ENCODE measurements at regions not wholly inside any gene's neighbourhood (a gene's known extent, or its start where the extent isn't known, plus 50 kb on each side); places are given as distances from the start of the nearest gene placed in this dataset.

DNA sequence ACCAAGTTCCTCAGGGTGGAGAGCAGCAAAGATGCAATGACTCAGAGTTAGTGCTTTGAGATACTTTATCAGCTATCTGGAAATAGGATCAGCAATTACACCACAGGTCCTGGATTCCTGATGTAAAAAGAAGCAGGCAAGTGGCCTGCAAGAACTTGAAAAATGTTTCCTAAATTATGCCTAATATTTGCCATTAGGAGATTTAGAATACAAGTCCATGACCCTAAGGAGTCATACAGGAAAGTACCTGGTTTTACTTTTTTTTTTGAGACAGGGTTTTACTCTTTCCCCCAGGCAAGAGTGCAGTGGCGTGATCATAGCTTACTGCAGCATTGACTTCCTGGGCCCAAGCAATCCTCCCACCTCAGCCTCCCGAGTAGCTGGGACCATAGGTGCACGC is 78.8 kb upstream of the CRBN start:
- Mint-ChIP-seq H3K9me3 (no peaks in the 10 kb centered on the region), H3K27me3 (no peaks in the 10 kb centered on the region), H3K4me1 (no peaks in the 10 kb centered on the region), H3K27ac (no peak overlapping the region), H3K4me3 (no peak overlapping the region), H3K36me3 (ENCODE audit: low read depth) (no peaks in the 10 kb centered on the region)
- TF ChIP-seq, protein P1, sequence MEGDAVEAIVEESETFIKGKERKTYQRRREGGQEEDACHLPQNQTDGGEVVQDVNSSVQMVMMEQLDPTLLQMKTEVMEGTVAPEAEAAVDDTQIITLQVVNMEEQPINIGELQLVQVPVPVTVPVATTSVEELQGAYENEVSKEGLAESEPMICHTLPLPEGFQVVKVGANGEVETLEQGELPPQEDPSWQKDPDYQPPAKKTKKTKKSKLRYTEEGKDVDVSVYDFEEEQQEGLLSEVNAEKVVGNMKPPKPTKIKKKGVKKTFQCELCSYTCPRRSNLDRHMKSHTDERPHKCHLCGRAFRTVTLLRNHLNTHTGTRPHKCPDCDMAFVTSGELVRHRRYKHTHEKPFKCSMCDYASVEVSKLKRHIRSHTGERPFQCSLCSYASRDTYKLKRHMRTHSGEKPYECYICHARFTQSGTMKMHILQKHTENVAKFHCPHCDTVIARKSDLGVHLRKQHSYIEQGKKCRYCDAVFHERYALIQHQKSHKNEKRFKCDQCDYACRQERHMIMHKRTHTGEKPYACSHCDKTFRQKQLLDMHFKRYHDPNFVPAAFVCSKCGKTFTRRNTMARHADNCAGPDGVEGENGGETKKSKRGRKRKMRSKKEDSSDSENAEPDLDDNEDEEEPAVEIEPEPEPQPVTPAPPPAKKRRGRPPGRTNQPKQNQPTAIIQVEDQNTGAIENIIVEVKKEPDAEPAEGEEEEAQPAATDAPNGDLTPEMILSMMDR (IDR thresholded peaks at IDR 0.05), result no peak
- ATAC-seq (ENCODE audit: low read depth), result no peak
- CTCF ChIA-PET, result no interaction called here
- intact Hi-C loops (cut with micrococcal nuclease), result no loop called here
- POLR2A ChIA-PET, result no interaction called here
- DNase-seq, result no peak

DNA sequence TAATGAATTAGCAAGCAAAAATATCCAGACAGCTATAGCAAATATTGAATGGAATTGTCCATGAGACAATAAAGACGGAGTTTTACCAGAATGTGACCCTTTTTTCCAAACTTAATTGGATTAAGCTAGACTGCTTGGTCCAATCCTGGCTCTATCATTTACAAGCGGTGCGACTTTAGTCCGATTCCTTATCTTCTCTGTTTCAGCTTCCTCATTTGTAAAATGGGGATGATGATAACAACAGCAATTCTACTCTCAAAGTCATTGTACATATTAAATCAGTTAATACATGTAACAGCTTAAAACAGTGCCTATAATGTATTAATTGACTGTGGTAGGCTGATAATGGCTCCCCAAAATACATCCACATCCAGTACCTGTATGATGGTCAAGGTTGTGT is 62.1 kb upstream of the CRBN start:
- Mint-ChIP-seq H3K9me3 (no peaks in the 10 kb centered on the region), H3K4me1 (no peaks in the 10 kb centered on the region), H3K4me3 (no peak overlapping the region), H3K27me3 (peaks cover 2% of the 10 kb centered on the region), H3K27ac (no peak overlapping the region), H3K36me3 (ENCODE audit: low read depth) (no peaks in the 10 kb centered on the region)
- ATAC-seq (ENCODE audit: low read depth), result no peak
- TF ChIP-seq, protein P1 (IDR thresholded peaks at IDR 0.05), result no peak
- ChIA-PET CTCF (no interaction called here), POLR2A (no interaction called here)
- intact Hi-C loops (cut with micrococcal nuclease), result no loop called here
- no peak for DNase-seq

GRCh38 chr3:3240986-3241385 is 61.5 kb upstream of the CRBN start:
- ATAC-seq (ENCODE audit: low read depth), result no peak
- POLR2A ChIA-PET, result no interaction called here
- Mint-ChIP-seq H3K27me3 (no peaks in the 10 kb centered on the region), H3K36me3 (ENCODE audit: low read depth) (no peaks in the 10 kb centered on the region), H3K9me3 (no peaks in the 10 kb centered on the region), H3K27ac (no peak overlapping the region), H3K4me3 (no peak overlapping the region), H3K4me1 (no peaks in the 10 kb centered on the region)
- TF ChIP-seq, protein P1 (IDR thresholded peaks at IDR 0.05), result no peak
- intact Hi-C loops (cut with micrococcal nuclease), result no loop called here
- CTCF ChIA-PET, result no interaction called here
- DNase-seq, result no peak

GRCh38 chr3:3237979-3238378 is 58.5 kb upstream of the CRBN start:
- DNase-seq (no peak), ATAC-seq (ENCODE audit: low read depth) (no peak)
- Mint-ChIP-seq H3K27ac (no peak overlapping the region), H3K9me3 (no peaks in the 10 kb centered on the region), H3K4me1 (no peaks in the 10 kb centered on the region), H3K36me3 (ENCODE audit: low read depth) (no peaks in the 10 kb centered on the region), H3K27me3 (no peaks in the 10 kb centered on the region), H3K4me3 (no peak overlapping the region)
- POLR2A ChIA-PET, result no interaction called here
- CTCF ChIA-PET, result no interaction called here
- TF ChIP-seq, protein P1 (IDR thresholded peaks at IDR 0.05), result no peak
- intact Hi-C loops (cut with micrococcal nuclease), result no loop called here

GRCh38 chr3:3232251-3232650 is 52.8 kb upstream of the CRBN start:
- ATAC-seq (ENCODE audit: low read depth) (no peak), DNase-seq (no peak)
- Mint-ChIP-seq H3K4me1 (no peaks in the 10 kb centered on the region), H3K36me3 (ENCODE audit: low read depth) (no peaks in the 10 kb centered on the region), H3K4me3 (no peak overlapping the region), H3K9me3 (peaks cover 7% of the 10 kb centered on the region), H3K27ac (no peak overlapping the region), H3K27me3 (no peaks in the 10 kb centered on the region)
- TF ChIP-seq, protein P1 (IDR thresholded peaks at IDR 0.05), result no peak
- ChIA-PET POLR2A (no interaction called here), CTCF (no interaction called here)
- intact Hi-C loops (cut with micrococcal nuclease), result no loop called here
